ENCODE measurements at regions not wholly inside any gene's neighbourhood (a gene's known extent, or its start where the extent isn't known, plus 50 kb on each side); places are given as distances from the start of the nearest gene placed in this dataset.
"Not testable (repeated sequence)": the region's sequence is repeated elsewhere in the genome, so short reads cannot be mapped to it uniquely, and the experiment has no call there.

DNA sequence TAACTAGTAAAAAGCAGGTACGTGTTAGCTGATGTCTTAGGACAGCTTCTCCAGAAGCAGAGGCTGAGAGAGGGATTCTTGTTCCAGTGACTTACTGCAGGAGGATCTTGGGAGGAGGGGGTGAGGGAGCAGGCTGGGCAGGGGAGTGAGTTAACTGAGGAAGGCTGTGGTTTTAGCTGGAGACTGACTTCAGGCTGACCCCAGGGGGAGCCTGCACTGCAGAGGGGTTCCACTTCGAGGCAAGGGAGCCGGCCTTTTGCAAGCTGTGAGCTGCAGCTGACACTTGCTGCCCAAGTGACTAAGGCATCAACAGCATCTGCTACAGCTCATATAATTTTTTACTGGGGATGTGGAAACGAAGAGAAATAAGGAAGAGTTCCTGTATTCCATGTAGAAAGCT, 50.4 kb upstream of the SOD1 start:
- FAIRE-seq (no peak), DNase-seq (ENCODE audit: insufficient read length, low spot score) (no peak)
- TF ChIP-seq POLR2A (IDR thresholded peaks at IDR 0.05; ENCODE audit: low read depth, low read length) = no peak

DNA sequence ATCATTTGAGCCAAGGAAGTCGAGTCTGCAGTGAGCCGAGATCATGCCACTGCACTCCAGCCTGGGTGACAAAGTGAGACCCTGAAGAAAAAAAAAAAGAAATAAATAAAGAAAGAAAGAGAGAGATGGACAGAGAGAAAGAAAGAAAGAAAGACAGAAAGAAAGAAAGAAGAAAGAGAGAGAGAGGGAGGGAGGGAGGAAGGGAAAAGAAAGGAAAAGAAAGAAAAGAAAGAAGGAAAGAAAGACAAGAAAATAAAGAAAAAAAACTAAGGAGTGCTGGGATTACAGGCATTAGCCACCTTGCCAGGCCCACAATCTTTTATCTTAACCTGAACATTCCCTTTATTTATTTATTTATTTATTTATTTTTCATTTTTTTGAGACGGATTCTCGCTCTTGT, 51.7 kb upstream of the SOD1 start:
- FAIRE-seq (no peak), DNase-seq (ENCODE audit: insufficient read length, low spot score) (no peak)
- TF ChIP-seq POLR2A (IDR thresholded peaks at IDR 0.05; ENCODE audit: low read depth, low read length) = no peak

DNA sequence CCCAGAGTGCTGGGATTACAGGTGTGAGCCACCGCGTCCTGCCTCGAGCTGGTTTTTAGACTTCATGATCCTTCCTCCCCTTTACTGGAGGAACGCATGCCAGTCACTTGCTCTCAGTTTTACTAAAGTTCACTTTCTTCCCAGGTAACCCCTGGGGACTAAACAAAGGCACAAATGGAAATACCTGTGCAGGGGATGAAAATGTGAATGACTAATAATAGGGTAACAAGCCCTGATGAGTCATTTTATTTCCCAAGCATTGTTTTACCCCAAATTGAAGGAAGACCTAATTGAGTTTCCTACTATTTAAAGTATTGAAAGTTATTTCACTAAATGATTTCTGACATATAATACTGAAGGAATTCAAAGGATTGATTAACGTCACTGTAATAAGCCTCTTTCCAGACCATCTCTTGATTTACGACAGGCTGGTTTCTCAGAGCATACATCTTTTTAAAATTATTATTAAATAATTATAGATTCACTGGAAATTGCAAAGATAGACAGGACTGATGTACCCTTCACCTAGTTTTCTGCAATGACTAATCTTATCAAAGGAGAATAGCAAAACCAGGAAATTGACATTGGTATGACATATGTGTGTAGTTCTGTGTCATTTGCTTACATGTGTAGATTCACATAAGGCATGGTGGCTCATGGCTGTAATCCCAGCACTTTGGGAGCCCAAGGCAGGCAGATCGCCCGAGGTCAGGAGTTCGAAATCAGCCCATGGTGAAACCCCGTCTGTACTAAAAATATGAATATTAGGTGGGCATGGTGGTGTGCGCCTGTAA, 53.2 kb upstream of the SOD1 start:
- no peak for FAIRE-seq
- no peak for TF ChIP-seq POLR2A (IDR thresholded peaks at IDR 0.05; ENCODE audit: low read depth, low read length)
- DNase-seq (ENCODE audit: insufficient read length, low spot score) = no peak

- DNase-seq (ENCODE audit: insufficient read length, low spot score) (peak; percentile 64), FAIRE-seq (peak; percentile 69)
- no peak for TF ChIP-seq POLR2A (IDR thresholded peaks at IDR 0.05; ENCODE audit: low read depth, low read length)
Measured at GRCh38 chr21:31604591-31605190, 54.8 kb upstream of the SOD1 start.

- no peak for FAIRE-seq
- no peak for DNase-seq (ENCODE audit: insufficient read length, low spot score)
- no peak for TF ChIP-seq POLR2A (IDR thresholded peaks at IDR 0.05; ENCODE audit: low read depth, low read length)
Measured at GRCh38 chr21:31599563-31599962, 59.9 kb upstream of the SOD1 start.

DNA sequence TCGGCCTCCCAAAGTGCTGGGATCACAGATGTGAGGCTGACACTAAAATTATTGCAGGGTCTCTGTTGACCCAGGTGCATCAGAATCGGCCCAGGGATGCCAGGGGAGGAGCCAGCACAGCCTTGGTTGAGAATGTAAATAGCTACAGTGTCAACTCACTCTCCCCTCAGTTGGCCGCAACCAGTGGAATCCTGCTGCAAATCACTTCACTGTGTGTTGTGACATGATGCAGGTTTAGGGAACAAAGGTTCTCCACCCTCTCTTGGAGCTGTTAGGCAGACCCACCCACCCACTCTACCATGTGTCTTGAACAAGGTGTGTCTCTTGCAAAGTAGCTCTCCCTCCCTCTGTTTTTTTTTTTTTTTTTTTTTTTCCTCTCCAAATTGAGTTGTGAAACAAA, 60.5 kb upstream of the SOD1 start:
- FAIRE-seq (no peak), DNase-seq (ENCODE audit: insufficient read length, low spot score) (no peak)
- TF ChIP-seq POLR2A (IDR thresholded peaks at IDR 0.05; ENCODE audit: low read depth, low read length) = no peak

- no peak for TF ChIP-seq POLR2A (IDR thresholded peaks at IDR 0.05; ENCODE audit: low read depth, low read length)
- FAIRE-seq (no peak), DNase-seq (ENCODE audit: insufficient read length, low spot score) (no peak)
Measured at GRCh38 chr21:31597683-31598082, 61.8 kb upstream of the SOD1 start.

DNA sequence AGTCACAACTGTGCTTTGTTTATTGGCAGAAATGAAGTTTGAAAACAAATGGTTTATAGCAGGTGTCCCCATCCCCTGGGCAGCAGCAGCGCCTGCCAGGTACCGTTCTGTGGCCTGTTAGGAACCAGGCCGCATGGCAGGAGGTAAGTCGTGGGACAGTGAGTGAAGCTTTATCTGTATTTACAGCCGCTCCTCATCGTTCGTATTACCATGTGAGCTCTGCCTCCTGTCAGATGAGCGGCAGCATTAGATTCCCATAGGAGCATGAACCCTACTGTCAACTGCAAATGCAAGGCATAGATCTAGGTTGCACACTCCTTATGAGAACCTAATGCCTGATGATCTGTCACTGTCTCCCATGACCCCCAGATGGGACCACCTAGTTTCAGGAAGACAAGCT, 63.4 kb upstream of the SOD1 start:
- DNase-seq (ENCODE audit: insufficient read length, low spot score) = no peak
- FAIRE-seq = no peak
- no peak for TF ChIP-seq POLR2A (IDR thresholded peaks at IDR 0.05; ENCODE audit: low read depth, low read length)

DNA sequence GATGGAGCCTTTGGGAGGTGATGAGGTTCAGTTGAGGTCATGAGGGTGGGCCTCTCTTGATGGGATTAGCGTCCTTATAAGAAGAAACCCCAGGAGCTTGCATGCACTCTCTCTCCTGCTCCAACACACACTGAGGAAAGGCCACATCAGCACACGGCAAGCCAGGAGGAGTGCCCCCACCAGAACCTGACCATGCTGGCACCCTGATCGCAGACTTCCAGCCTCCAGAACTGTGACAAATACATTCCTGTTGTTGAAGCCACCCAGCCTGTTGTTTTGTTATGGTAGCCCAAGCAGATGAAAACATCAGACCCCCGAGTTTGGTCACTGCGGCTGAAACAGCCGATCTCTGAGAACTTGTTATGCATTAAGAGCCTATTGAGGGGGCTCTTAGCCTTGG, 64.8 kb upstream of the SOD1 start:
- FAIRE-seq (no peak), DNase-seq (ENCODE audit: insufficient read length, low spot score) (no peak)
- TF ChIP-seq POLR2A (IDR thresholded peaks at IDR 0.05; ENCODE audit: low read depth, low read length) = no peak

DNA sequence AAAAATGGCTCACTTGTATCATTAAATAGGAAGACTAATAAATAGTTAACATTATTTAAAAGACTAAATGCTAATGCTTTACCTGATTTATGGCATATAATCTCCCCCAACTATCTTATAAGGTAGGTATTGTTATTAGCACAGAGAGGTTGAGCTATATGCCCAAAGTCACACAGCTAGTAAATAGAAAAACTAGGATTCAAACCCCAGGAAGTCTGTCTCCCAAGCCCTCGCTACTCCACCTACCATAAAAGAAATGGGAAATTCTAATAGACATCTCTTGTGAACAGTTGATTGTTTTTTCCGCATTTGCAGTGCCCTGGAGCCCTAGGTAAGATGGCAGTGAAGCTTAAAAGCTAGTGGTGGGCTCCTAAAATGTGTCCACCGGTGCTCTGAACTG, 65.2 kb upstream of the SOD1 start:
- no peak for TF ChIP-seq POLR2A (IDR thresholded peaks at IDR 0.05; ENCODE audit: low read depth, low read length)
- DNase-seq (ENCODE audit: insufficient read length, low spot score) (no peak), FAIRE-seq (no peak)

DNA sequence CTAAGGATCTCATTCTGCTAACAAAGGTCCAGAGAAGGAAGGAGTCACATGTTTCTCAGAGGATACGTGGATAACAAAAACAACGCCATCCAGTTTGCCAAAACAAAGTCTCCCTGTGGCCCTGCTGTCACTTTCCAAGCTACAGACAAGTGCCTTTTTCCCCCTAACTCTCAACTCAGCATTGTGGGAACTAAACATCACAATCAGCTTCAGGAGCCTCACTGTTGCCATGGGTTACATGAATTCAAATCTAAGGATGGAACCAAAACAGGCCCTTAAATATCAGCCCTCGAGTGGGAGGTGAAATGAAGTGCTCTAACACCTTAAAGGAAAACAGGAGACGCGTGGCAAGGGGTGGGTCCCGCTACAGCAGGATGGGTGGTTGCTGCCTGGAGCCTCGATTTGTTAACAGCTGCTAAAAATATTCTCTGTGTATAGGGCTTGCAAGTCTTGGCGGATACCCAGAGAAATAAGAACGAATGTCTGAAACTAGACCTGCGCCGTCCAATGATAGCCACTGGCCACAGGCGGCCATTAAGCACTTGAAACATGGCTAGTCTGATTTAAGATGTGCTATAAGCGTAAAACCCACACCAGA, 66.4 kb upstream of the SOD1 start:
- DNase-seq (ENCODE audit: insufficient read length, low spot score) = no peak
- FAIRE-seq = no peak
- TF ChIP-seq POLR2A (IDR thresholded peaks at IDR 0.05; ENCODE audit: low read depth, low read length) = no peak

DNA sequence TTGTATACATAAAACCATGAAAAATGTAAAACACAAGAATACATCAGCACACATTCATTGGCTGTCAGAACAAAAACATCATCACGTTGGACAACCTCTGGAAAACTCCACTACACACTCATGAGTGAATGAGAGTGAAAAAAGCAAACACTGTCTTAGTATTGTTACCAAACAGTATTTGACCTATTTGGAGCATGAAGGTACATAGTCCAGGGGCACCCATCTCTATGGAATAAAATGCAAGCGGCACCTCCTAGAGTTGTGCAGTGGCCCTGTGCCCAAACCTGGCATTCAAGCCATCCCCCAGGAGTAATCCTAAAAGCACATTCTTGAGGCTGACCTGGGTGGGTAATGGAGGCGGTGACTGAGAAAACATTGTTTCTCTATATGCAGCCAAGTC, 67.0 kb upstream of the SOD1 start:
- DNase-seq (ENCODE audit: insufficient read length, low spot score) (no peak), FAIRE-seq (no peak)
- TF ChIP-seq POLR2A (IDR thresholded peaks at IDR 0.05; ENCODE audit: low read depth, low read length) = no peak

GRCh38 chr21:31589820-31590219, 69.7 kb upstream of the SOD1 start:
- no peak for TF ChIP-seq POLR2A (IDR thresholded peaks at IDR 0.05; ENCODE audit: low read depth, low read length)
- FAIRE-seq (no peak), DNase-seq (ENCODE audit: insufficient read length, low spot score) (no peak)

DNA sequence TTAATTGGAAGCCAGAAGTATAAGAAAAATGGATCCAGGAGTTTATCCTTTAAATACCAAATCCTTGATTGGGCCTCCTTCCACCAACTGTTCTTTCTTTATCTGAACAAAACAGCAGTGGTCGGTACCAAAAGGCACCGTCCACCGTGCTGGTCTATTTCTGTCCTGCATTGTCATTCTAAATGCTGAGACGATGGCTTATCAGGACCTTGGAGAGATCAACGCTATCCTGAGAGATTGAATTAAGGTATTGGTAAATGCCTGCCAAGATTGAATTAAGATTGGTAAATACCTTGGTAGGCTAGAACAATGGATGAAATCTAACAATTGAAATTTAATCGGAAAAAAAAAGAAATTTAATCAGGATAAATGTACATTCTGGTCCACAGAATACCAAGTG, 73.4 kb upstream of the SOD1 start:
- no peak for FAIRE-seq
- no peak for TF ChIP-seq POLR2A (IDR thresholded peaks at IDR 0.05; ENCODE audit: low read depth, low read length)
- no peak for DNase-seq (ENCODE audit: insufficient read length, low spot score)

DNA sequence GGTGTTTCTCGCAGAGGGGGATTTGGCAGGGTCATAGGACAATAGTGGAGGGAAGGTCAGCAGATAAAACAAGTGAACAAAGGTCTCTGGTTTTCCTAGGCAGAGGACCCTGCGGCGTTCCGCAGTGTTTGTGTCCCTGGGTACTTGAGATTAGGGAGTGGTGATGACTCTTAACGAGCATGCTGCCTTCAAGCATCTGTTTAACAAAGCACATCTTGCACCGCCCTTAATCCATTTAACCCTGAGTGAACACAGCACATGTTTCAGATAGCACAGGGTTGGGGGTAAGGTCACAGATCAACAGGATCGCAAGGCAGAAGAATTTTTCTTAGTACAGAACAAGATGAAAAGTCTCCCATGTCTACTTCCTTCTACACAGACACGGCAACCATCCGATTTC, 75.6 kb upstream of the SOD1 start:
- not testable (repeated sequence) for DNase-seq (ENCODE audit: insufficient read length, low spot score); FAIRE-seq
